HUES64 (cell line): ENCODE measurements at regions not wholly inside any gene's neighbourhood (a gene's known extent, or its start where the extent isn't known, plus 50 kb on each side); places are given as distances from the start of the nearest gene placed in this dataset.

Source experiments
- H3K27ac ChIP-seq: 2 replicates; pipeline ENCODE4 v1.7.0; 2013; ENCODE audit warnings: low read depth, low read length, inconsistent platforms
- H3K27me3 ChIP-seq: 2 replicates; pipeline ENCODE4 v1.6.1; 2013; ENCODE audit warnings: mild to moderate bottlenecking, low read length; ENCODE audit not compliant: insufficient read depth
- H3K36me3 ChIP-seq: 2 replicates; pipeline ENCODE4 v1.6.1; 2013; ENCODE audit warnings: mild to moderate bottlenecking, low read length; ENCODE audit not compliant: insufficient read depth
- H3K4me1 ChIP-seq: 2 replicates; pipeline ENCODE4 v1.6.1; 2013; ENCODE audit warnings: mild to moderate bottlenecking, low read length, moderate library complexity; ENCODE audit not compliant: insufficient read depth
- H3K4me3 ChIP-seq: 2 replicates; pipeline ENCODE4 v1.5.1; 2013; ENCODE audit warnings: mild to moderate bottlenecking, low read length, moderate library complexity
- H3K9ac ChIP-seq: 2 replicates; pipeline ENCODE4 v1.6.1; 2013; ENCODE audit warnings: mild to moderate bottlenecking, low read depth, low read length
- H3K9me3 ChIP-seq: 2 replicates; pipeline ENCODE4 v1.6.1; 2013; ENCODE audit warnings: low read depth, low read length; ENCODE audit not compliant: insufficient read depth
- WGBS: fragments of 150-250, 120-280 bp; methylation state at CpG from one replicate; pipeline ENCODE4 v1.1.7; 2013; ENCODE audit warnings: missing lambda C conversion rate; 5-methylcytosine and 5-hydroxymethylcytosine counted together

DNA sequence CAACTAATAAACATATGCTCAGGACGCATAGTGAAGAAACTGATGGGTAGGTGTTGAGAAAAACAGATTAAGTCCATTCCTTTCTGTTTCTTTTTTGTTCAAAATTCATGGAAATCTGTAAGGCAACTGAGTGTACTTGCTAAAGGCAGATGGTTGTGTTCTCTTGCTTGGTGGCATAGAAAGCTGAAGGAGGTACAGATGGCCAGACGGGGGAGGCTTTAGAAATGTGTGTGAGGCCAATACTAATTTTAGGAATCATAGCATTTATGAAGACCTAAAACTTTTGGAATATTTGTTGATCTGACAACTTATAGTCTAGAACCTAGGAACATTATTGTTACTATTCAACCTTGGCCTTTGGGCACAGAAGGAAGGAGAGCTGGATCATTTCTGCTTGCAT, 56.8 kb upstream of the EMCN start:
- H3K4me3 ChIP-seq: no peak overlapping the region
- H3K27me3 ChIP-seq: no peaks in the 10 kb centered on the region
- no peaks in the 10 kb centered on the region for H3K4me1 ChIP-seq
- no peak overlapping the region for H3K9ac ChIP-seq
- no peaks in the 10 kb centered on the region for H3K9me3 ChIP-seq
- H3K36me3 ChIP-seq: no peaks in the 10 kb centered on the region
- no peak overlapping the region for H3K27ac ChIP-seq
- WGBS: 94% methylated on average over 2 of the region's 2 CpGs

DNA sequence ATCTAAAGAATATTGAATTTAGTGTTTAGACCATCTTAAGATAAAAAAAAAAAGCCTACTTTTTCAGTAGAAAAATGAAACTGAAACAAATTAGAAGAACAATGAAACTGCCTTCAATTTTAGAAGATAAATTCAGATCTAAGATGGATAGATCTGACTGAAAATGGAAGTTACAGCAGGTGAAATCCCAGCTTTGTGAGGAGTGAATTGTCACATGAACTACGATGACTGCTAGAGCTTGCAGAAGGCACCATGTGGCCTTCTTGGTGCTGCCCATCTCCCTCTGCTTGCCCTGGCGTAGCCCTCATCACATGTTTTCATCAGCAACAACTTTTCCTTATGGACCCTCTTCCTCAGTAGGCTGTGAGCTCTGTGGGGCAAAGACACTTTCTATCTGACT, 51.4 kb upstream of the EMCN start:
- 94% methylated on average over 1 of the region's 2 CpGs for WGBS
- Histone ChIP-seq H3K27me3 (no peaks in the 10 kb centered on the region), H3K9me3 (no peaks in the 10 kb centered on the region), H3K4me3 (no peak overlapping the region), H3K4me1 (no peaks in the 10 kb centered on the region), H3K9ac (no peak overlapping the region), H3K27ac (no peak overlapping the region), H3K36me3 (no peaks in the 10 kb centered on the region)
